ENCODE measurements at regions not wholly inside any gene's neighbourhood (a gene's known extent, or its start where the extent isn't known, plus 50 kb on each side); places are given as distances from the start of the nearest gene placed in this dataset.
A peak's percentile ranks its signal among the peaks of the same experiment; 100 is the strongest.

DNA sequence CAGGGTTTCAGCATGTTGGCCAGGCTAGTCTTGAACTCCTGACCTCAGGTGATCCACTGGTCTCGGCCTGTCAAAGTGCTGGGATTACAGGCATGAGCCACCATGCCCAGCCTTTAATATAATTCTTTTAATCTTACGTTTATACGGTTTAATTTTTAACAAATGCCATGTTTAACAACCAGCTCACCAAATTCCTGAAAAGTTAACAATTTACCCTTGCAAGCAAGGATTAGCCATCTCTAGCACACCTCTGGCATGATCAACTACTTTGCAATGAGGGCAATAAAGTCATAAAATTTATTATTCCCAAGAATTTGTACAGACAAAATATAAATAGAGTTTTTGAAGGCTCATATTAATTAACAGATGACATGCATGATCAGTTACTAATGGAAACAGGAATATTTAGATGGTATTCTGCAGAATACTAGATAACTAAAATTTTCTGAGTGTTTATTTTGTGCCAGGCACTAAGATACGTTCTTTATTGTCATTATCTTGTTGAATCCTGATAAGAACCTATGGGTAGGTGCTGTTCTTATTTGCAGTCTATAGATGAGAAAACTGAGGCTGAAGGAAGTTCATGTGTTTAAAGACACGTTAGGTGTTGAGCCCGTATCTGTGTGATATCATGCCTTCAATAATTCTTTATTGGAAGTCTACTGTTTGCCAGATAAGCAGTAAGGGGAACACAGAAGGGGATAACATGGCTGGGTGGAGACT lies 190.1 kb downstream of the CDCA7 start:
- CTCF ChIA-PET = no interaction called here
- H3K4me3 Mint-ChIP-seq = no peak overlapping the region
- no peak for ATAC-seq

DNA sequence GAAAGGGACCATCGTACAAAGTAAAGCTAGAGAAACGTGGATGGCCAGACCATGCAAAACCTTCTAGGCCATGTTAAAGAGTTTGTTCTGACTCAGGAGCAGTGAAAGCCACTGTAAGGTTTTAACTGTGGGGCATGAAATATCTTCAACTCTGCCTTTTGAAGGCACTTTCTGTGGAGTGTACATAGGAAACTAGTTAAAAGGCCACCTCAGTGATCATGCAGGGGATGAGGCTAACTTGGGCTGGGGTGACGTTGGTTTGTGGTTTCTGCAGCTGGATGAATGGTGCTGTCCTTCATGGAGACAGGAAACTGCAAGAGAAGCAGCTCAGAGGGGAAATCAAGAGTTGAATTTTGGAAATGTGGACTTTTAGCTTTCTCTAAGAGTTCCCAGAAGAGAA lies 190.7 kb downstream of the CDCA7 start:
- DNase-seq (ENCODE audit: low spot score) (no peak), ATAC-seq (no peak)
- Mint-ChIP-seq H3K4me3 (no peak overlapping the region), H3K27ac (no peak overlapping the region), H3K4me1 (peaks cover 10% of the 10 kb centered on the region), H3K9me3 (peaks cover 11% of the 10 kb centered on the region), H3K27me3 (ENCODE audit: low read depth) (no peaks in the 10 kb centered on the region), H3K36me3 (peaks cover 5% of the 10 kb centered on the region)
- ChIA-PET CTCF (interaction anchor here (0.9 kb wide), 1 partner anchor 67 kb away, joined by 3 read pairs; no protein-coding TSS in a partner anchor), POLR2A (no interaction called here)
- TF ChIP-seq ZNF423 (CRISPR knock-in tag; IDR thresholded peaks at IDR 0.05) = no peak
- TF ChIP-seq ZNF263 (CRISPR knock-in tag; IDR thresholded peaks at IDR 0.05; ENCODE audit: low read depth) = no peak
- TF ChIP-seq, protein P1, sequence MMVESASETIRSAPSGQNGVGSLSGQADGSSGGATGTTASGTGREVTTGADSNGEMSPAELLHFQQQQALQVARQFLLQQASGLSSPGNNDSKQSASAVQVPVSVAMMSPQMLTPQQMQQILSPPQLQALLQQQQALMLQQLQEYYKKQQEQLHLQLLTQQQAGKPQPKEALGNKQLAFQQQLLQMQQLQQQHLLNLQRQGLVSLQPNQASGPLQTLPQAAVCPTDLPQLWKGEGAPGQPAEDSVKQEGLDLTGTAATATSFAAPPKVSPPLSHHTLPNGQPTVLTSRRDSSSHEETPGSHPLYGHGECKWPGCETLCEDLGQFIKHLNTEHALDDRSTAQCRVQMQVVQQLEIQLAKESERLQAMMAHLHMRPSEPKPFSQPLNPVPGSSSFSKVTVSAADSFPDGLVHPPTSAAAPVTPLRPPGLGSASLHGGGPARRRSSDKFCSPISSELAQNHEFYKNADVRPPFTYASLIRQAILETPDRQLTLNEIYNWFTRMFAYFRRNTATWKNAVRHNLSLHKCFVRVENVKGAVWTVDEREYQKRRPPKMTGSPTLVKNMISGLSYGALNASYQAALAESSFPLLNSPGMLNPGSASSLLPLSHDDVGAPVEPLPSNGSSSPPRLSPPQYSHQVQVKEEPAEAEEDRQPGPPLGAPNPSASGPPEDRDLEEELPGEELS (CRISPR knock-in tag; IDR thresholded peaks at IDR 0.05) = no peak
- TF ChIP-seq, protein P2, sequence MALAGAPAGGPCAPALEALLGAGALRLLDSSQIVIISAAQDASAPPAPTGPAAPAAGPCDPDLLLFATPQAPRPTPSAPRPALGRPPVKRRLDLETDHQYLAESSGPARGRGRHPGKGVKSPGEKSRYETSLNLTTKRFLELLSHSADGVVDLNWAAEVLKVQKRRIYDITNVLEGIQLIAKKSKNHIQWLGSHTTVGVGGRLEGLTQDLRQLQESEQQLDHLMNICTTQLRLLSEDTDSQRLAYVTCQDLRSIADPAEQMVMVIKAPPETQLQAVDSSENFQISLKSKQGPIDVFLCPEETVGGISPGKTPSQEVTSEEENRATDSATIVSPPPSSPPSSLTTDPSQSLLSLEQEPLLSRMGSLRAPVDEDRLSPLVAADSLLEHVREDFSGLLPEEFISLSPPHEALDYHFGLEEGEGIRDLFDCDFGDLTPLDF (CRISPR knock-in tag; IDR thresholded peaks at IDR 0.05) = no peak
- no peak for TF ChIP-seq EMX1 (CRISPR knock-in tag; IDR thresholded peaks at IDR 0.05)
- TF ChIP-seq GRHL2 (CRISPR knock-in tag; IDR thresholded peaks at IDR 0.05; ENCODE audit: insufficient replicate concordance, severe bottlenecking) = no peak

More for the DNA sequence above, 190.1 kb downstream of the CDCA7 start:
- no peak overlapping the region for H3K27ac Mint-ChIP-seq
- H3K4me1 Mint-ChIP-seq = peaks cover 13% of the 10 kb centered on the region
- H3K9me3 Mint-ChIP-seq = 0 out of 2 replicates have a peak, but pooled peaks cover 6% of the 10 kb centered on the region
- no peaks in the 10 kb centered on the region for H3K27me3 Mint-ChIP-seq (ENCODE audit: low read depth)
- POLR2A ChIA-PET = no interaction called here
- no peak for TF ChIP-seq JAZF1 (CRISPR knock-in tag; IDR thresholded peaks at IDR 0.05)
- TF ChIP-seq, protein P3, sequence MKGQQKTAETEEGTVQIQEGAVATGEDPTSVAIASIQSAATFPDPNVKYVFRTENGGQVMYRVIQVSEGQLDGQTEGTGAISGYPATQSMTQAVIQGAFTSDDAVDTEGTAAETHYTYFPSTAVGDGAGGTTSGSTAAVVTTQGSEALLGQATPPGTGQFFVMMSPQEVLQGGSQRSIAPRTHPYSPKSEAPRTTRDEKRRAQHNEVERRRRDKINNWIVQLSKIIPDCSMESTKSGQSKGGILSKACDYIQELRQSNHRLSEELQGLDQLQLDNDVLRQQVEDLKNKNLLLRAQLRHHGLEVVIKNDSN (CRISPR knock-in tag; IDR thresholded peaks at IDR 0.05) = no peak
- TF ChIP-seq, protein P4, sequence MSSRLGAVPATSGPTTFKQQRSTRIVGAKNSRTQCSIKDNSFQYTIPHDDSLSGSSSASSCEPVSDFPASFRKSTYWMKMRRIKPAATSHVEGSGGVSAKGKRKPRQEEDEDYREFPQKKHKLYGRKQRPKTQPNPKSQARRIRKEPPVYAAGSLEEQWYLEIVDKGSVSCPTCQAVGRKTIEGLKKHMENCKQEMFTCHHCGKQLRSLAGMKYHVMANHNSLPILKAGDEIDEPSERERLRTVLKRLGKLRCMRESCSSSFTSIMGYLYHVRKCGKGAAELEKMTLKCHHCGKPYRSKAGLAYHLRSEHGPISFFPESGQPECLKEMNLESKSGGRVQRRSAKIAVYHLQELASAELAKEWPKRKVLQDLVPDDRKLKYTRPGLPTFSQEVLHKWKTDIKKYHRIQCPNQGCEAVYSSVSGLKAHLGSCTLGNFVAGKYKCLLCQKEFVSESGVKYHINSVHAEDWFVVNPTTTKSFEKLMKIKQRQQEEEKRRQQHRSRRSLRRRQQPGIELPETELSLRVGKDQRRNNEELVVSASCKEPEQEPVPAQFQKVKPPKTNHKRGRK (CRISPR knock-in tag; IDR thresholded peaks at IDR 0.05; ENCODE audit: borderline replicate concordance) = no peak
- TF ChIP-seq RELA (CRISPR knock-in tag; IDR thresholded peaks at IDR 0.05; ENCODE audit: borderline replicate concordance) = no peak
- TF ChIP-seq, protein P5, sequence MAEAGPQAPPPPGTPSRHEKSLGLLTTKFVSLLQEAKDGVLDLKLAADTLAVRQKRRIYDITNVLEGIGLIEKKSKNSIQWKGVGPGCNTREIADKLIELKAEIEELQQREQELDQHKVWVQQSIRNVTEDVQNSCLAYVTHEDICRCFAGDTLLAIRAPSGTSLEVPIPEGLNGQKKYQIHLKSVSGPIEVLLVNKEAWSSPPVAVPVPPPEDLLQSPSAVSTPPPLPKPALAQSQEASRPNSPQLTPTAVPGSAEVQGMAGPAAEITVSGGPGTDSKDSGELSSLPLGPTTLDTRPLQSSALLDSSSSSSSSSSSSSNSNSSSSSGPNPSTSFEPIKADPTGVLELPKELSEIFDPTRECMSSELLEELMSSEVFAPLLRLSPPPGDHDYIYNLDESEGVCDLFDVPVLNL (CRISPR knock-in tag; IDR thresholded peaks at IDR 0.05; ENCODE audit: borderline replicate concordance, low read depth) = no peak
- no peak for TF ChIP-seq ZNF423 (CRISPR knock-in tag; IDR thresholded peaks at IDR 0.05)
- no peaks in the 10 kb centered on the region; the same call in 1 of the 2 replicates for H3K36me3 Mint-ChIP-seq
- no peak for DNase-seq (ENCODE audit: low spot score)

DNA sequence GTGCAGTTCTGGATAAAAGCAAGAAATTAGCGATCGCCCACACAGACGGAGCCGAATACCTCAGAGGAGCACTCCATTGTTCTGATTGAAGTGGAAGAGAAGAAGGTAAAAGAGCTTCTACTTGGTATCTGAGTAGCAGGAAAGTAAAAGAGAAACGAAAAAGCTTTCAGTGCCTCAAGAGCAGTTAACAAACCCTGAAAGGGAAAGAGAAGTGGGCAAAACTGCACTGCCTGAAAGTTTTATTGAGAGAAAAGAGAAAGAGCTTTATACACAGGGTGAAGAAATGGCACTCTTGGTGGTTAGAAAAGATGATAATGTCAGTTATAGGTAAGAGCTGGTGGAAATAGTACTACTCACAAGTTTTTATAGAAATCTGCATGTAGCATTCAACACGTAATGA lies 192.8 kb downstream of the CDCA7 start:
- Mint-ChIP-seq H3K27ac (peak overlapping the region; percentile 3; the same call in 1 of the 2 replicates), H3K4me3 (no peak overlapping the region), H3K9me3 (peaks cover 30% of the 10 kb centered on the region), H3K36me3 (peaks cover 14% of the 10 kb centered on the region), H3K27me3 (ENCODE audit: low read depth) (no peaks in the 10 kb centered on the region), H3K4me1 (peaks cover 10% of the 10 kb centered on the region)
- ChIA-PET CTCF (interaction anchor here (1.5 kb wide), 1 partner anchor 99 kb away, joined by 4 read pairs; no protein-coding TSS in a partner anchor), POLR2A (no interaction called here)
- no peak for DNase-seq (ENCODE audit: low spot score)
- ATAC-seq = no peak
- TF ChIP-seq OVOL2 (CRISPR knock-in tag; IDR thresholded peaks at IDR 0.05; ENCODE audit: borderline replicate concordance) = no peak
- TF ChIP-seq, protein P6, sequence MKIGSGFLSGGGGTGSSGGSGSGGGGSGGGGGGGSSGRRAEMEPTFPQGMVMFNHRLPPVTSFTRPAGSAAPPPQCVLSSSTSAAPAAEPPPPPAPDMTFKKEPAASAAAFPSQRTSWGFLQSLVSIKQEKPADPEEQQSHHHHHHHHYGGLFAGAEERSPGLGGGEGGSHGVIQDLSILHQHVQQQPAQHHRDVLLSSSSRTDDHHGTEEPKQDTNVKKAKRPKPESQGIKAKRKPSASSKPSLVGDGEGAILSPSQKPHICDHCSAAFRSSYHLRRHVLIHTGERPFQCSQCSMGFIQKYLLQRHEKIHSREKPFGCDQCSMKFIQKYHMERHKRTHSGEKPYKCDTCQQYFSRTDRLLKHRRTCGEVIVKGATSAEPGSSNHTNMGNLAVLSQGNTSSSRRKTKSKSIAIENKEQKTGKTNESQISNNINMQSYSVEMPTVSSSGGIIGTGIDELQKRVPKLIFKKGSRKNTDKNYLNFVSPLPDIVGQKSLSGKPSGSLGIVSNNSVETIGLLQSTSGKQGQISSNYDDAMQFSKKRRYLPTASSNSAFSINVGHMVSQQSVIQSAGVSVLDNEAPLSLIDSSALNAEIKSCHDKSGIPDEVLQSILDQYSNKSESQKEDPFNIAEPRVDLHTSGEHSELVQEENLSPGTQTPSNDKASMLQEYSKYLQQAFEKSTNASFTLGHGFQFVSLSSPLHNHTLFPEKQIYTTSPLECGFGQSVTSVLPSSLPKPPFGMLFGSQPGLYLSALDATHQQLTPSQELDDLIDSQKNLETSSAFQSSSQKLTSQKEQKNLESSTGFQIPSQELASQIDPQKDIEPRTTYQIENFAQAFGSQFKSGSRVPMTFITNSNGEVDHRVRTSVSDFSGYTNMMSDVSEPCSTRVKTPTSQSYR (CRISPR knock-in tag; IDR thresholded peaks at IDR 0.05) = no peak
- TF ChIP-seq, protein P7, sequence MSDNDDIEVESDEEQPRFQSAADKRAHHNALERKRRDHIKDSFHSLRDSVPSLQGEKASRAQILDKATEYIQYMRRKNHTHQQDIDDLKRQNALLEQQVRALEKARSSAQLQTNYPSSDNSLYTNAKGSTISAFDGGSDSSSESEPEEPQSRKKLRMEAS (CRISPR knock-in tag; IDR thresholded peaks at IDR 0.05) = no peak
- TF ChIP-seq, protein P8, sequence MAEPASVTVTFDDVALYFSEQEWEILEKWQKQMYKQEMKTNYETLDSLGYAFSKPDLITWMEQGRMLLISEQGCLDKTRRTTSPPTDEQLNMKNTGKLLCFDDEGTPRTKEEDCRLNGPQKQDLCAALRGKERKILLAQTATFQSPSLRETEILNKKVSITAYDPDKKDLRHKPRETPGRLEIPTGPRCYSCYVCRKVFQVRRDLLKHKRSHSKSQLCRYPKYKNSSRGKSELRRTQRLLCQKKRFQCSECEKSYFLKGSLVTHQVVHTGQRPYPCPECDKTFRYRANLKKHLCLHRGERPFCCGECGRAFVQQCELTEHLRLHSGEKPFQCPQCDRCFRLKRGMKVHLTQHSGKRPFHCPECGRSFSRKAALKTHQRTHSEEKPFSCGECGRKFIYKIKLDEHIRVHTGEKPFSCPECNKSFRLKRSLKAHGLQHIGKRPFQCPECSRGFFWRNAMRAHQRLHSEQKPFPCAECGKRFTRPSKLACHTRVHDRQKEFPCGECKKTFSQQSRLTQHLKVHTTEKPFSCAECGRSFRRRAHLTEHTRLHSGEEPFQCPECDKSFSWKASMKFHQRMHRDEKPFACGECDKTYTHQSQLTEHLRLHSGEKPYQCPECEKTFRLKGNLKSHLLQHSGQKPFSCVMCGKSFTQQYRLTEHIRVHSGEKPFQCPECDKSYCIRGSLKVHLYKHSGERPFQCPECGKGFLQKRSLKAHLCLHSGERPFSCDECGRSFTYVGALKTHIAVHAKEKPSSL (CRISPR knock-in tag; conservative IDR thresholded peaks at IDR 0.05) = no peak
- TF ChIP-seq ZNF232 (CRISPR knock-in tag; IDR thresholded peaks at IDR 0.05) = no peak
- TF ChIP-seq IRF2 (CRISPR knock-in tag; IDR thresholded peaks at IDR 0.05; ENCODE audit: borderline replicate concordance, low read depth) = no peak
- TF ChIP-seq FOXP1 (CRISPR knock-in tag; IDR thresholded peaks at IDR 0.05; ENCODE audit: borderline replicate concordance) = no peak

Measured in WTC11 (cell line).